RWPE2 (cell line): ENCODE measurements at regions not wholly inside any gene's neighbourhood (a gene's known extent, or its start where the extent isn't known, plus 50 kb on each side); places are given as distances from the start of the nearest gene placed in this dataset.

ENCODE experiments used
- ATAC-seq: fragments of 200-7000 bp; cut with Tn5 transposase; 3 replicates; pipeline ENCODE4 v1.9.1; 2021; ENCODE audit warnings: low read depth
- DNase-seq: peaks from one replicate; pipeline ENCODE4 v3.0.0-alpha.2; 2020; ENCODE audit warnings: low spot score
- H3K27ac ChIP-seq: fragments of 450-650 bp; 2 replicates; pipeline ENCODE4 v1.5.1; 2017; ENCODE audit warnings: mild to moderate bottlenecking; ENCODE audit not compliant: poor library complexity, severe bottlenecking
- H3K27me3 ChIP-seq: fragments of 250-450 bp; sonication (Bioruptor Pico); 2 replicates; pipeline ENCODE4 v1.5.1; 2021; ENCODE audit warnings: mild to moderate bottlenecking, moderate library complexity; ENCODE audit not compliant: insufficient read depth, poor library complexity, severe bottlenecking
- H3K36me3 ChIP-seq: fragments of 250-450 bp; sonication (Bioruptor Pico); 2 replicates; pipeline ENCODE4 v1.5.1; 2020; ENCODE audit warnings: low read depth, mild to moderate bottlenecking, moderate library complexity
- H3K4me1 ChIP-seq: fragments of 250-450 bp; sonication (Bioruptor Pico); 2 replicates; pipeline ENCODE4 v1.5.1; 2021; ENCODE audit warnings: mild to moderate bottlenecking, moderate library complexity; ENCODE audit not compliant: insufficient read depth, poor library complexity, severe bottlenecking
- H3K4me3 ChIP-seq: fragments of 250-450 bp; sonication (Bioruptor Pico); 2 replicates; pipeline ENCODE4 v1.5.1; 2021; ENCODE audit warnings: mild to moderate bottlenecking, moderate library complexity; ENCODE audit not compliant: severe bottlenecking
- H3K9me3 ChIP-seq: fragments of 250-450 bp; sonication (Bioruptor Pico); 2 replicates; pipeline ENCODE4 v1.5.1; 2021; ENCODE audit warnings: mild to moderate bottlenecking, moderate library complexity; ENCODE audit not compliant: severe bottlenecking
- CTCF ChIP-seq: fragments of 450-650 bp; IDR thresholded peaks from one replicate; pipeline ENCODE4 v1.5.1; 2017; ENCODE audit warnings: mild to moderate bottlenecking, moderate library complexity; ENCODE audit not compliant: poor library complexity, severe bottlenecking

- ATAC-seq = no peak
- H3K27ac ChIP-seq = no peak overlapping the region
- no peaks in the 10 kb centered on the region for H3K27me3 ChIP-seq
- H3K9me3 ChIP-seq = no peaks in the 10 kb centered on the region
- H3K4me3 ChIP-seq = no peak overlapping the region
- H3K36me3 ChIP-seq = no peaks in the 10 kb centered on the region
- no peak for DNase-seq
- H3K4me1 ChIP-seq = no peaks in the 10 kb centered on the region
- no peak for TF ChIP-seq CTCF
Observed at GRCh38 chr15:88390164-88390901, 76.9 kb downstream of the MRPL46 start.

GRCh38 chr15:88389120-88389519 is 78.1 kb downstream of the MRPL46 start:
- H3K4me1 ChIP-seq = no peaks in the 10 kb centered on the region
- TF ChIP-seq CTCF = no peak
- H3K27me3 ChIP-seq = no peaks in the 10 kb centered on the region
- DNase-seq (no peak), ATAC-seq (no peak)
- H3K27ac ChIP-seq = no peak overlapping the region
- H3K9me3 ChIP-seq = no peaks in the 10 kb centered on the region
- no peak overlapping the region for H3K4me3 ChIP-seq
- H3K36me3 ChIP-seq = no peaks in the 10 kb centered on the region

- Histone ChIP-seq H3K4me1 (no peaks in the 10 kb centered on the region), H3K36me3 (no peaks in the 10 kb centered on the region), H3K27me3 (no peaks in the 10 kb centered on the region), H3K9me3 (no peaks in the 10 kb centered on the region), H3K4me3 (no peak overlapping the region), H3K27ac (no peak overlapping the region)
- TF ChIP-seq CTCF = no peak
- no peak for DNase-seq
- no peak for ATAC-seq
Observed at GRCh38 chr15:88388686-88389085, 78.5 kb downstream of the MRPL46 start.

GRCh38 chr15:88385078-88385700 is 82.0 kb downstream of the MRPL46 start:
- H3K4me1 ChIP-seq = no peaks in the 10 kb centered on the region
- H3K36me3 ChIP-seq = no peaks in the 10 kb centered on the region
- no peak overlapping the region for H3K4me3 ChIP-seq
- ATAC-seq = peak; percentile 83
- H3K9me3 ChIP-seq = no peaks in the 10 kb centered on the region
- peaks cover 3% of the 10 kb centered on the region for H3K27me3 ChIP-seq
- no peak overlapping the region for H3K27ac ChIP-seq
- DNase-seq = peak; percentile 15
- no peak for TF ChIP-seq CTCF

- Histone ChIP-seq H3K27ac (no peak overlapping the region), H3K4me1 (no peaks in the 10 kb centered on the region), H3K27me3 (peaks cover 3% of the 10 kb centered on the region), H3K4me3 (no peak overlapping the region), H3K36me3 (no peaks in the 10 kb centered on the region), H3K9me3 (no peaks in the 10 kb centered on the region)
- ATAC-seq (no peak), DNase-seq (no peak)
- no peak for TF ChIP-seq CTCF
Observed at GRCh38 chr15:88383354-88383753, 83.8 kb downstream of the MRPL46 start.
